NCI-H2081 (cell line): ENCODE measurements at regions not wholly inside any gene's neighbourhood (a gene's known extent, or its start where the extent isn't known, plus 50 kb on each side); places are given as distances from the start of the nearest gene placed in this dataset.
"Not testable (repeated sequence)": the region's sequence is repeated elsewhere in the genome, so short reads cannot be mapped to it uniquely, and the experiment has no call there.

Source experiments
- DNase-seq, 2 experiments: peaks; one replicate each; lab custom pipeline; 2025; lab: John Stamatoyannopoulos, UW

DNA sequence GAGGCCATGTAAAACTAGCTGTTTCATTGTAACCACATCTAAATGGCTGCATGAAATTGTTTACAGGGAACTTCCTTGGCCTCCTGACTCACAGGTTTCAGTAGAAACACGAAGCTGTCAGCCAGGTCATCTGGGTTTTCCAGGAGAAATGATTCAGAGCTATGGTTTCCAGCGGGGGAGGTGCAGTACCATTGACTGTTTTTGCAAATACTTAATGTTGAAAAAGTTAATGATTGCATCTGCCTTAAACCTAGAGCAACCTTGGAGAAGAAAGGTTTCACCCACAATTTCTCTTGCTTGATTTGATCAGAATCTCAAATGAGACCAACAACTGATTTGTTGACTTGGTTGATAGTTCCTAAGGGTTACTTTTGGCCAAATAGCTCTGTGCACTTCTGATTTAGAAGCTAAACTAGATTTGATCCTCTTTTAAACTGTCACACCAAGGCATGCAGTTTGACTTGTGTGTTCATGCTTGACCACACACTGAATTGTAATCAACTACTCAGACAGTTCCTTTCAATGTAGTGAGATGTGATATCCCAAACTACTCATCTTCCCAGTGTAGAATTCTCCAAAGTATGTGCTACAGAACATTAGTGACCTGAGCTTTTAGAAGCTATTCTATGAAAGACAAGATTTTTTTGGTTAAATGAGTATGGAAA, 193.5 kb upstream of the CHST9 start:
- DNase-seq = no peak

DNA sequence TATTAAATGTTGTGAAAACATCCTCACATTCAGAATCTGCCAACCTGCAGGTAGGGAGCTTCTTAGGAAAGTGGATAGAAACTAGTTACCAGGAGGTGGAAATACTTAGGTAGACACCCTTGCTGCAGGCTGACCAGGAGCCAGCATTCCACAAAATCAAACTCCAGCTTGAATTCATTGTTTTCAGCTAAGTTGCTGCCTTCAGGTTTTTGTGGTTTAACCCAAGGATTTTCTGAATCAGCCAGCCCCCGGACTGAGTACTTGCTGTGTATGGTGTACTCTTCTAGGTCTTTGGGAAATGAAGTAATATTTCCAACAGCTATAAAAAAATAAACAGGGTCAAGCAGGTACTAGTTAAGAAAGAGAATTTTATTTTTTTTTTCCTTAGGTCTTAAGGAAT, 192.1 kb upstream of the CHST9 start:
- no peak for DNase-seq

DNA sequence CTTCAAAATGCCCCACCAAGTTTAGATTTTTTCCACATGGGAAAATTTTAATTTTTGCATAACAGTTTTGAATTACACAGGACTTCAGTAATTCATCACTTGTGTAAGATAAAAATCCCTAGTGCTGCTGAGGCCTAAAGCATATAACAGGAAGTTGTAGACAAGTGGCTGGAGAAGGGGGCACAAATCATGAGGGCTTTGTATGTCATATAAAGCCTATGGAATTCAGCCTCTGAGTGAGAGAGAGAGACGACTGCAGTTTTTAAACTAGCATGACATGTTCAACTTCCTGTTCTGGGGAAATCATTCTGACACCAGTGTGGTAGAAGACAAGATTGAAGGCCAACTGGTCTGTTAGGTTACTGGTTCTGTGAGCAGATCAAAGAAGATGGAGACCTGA, 187.3 kb upstream of the CHST9 start:
- no peak for DNase-seq

DNA sequence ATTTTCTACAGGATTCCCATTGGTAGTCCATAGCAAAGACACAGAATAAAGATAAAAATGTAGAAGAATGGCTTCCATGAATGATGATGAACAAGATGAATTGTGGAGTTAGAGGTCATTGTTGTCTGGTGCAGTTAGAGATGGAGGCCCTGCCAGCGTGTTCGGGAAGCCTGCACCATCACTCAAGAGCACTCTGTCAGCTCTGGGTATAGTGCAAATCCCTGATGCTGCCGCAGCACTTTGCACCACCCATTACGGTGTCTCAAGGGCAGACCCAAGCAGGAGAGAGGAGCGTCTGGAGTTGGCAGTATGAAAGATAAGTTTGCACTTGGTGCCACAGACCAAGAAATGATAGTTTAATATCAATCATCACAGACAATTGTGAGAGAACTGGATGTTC, 181.6 kb upstream of the CHST9 start:
- DNase-seq = no peak

DNA sequence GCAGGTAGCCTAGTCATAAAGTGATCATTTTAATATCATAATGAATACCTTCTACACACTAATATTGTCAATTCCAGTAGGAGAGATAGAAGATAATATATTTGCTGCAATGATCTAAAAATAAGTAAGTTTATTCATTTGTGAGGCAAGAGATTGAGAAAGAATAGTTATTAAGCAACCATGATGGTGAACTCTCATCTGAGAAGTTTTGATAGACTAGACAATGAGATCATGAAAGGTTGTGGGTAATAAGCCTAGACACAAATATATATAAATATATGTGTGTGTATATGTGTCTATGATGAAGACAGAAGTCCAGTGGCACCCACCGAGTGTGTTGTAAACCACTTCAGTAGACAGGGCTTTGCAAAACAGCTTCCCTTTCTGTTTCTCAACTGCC, 181.0 kb upstream of the CHST9 start:
- no peak for DNase-seq

DNA sequence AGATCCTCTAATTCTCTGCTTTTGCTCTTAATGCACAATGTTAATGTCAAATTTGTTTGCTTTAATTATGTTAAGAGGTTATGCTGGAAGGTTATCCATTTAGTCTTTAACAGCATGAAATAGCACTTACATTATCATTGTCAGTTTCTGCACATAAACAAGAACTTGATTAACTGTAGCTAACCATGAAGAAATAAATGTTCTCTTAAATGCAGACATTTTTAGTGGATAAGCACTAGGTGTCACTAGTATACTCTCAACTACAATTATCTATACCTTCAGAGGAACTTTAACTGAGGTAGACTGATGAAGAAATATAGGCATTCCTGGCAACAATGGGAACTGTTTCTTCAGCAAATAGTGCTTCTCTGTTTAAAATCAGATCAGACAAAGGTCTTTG, 178.8 kb upstream of the CHST9 start:
- DNase-seq = peak in 1 of 2 experiments; percentile 38

DNA sequence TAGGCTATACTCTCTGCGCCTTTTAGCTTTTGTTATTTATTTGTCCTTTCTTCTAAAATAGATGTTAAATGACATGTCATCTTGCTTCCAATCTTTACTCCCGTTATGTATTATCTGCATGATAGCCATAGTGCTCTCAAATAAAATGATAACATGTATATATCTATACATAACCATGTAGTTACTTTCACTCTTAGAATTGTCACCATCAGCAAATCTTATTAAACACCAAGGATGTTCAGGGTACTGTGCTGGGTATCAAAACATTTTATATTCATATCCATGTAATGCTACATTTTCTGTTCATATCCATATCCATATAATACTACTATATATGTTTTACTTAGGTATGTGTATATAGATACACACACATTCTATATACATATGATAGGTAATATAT, 176.4 kb upstream of the CHST9 start:
- DNase-seq = no peak

DNA sequence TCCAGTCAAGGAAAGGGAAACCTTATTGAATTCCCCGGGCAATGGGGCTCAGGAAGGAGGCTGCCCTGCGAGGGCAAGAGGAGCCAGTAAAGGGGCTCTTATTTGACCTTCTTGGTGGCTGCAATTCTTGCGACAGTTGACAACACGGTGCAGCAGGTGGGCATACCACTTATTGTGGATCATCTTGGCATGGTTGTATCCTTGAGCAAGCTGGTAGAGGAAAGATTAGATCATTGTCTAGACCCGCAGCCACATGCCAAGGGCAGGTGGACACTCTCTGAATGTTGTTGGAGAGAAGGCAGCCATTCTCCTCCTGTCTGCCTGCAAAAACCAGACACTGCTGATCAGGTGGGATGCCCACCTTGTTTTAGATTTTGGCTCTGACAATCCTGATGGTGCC, 170.2 kb upstream of the CHST9 start:
- DNase-seq = no peak

DNA sequence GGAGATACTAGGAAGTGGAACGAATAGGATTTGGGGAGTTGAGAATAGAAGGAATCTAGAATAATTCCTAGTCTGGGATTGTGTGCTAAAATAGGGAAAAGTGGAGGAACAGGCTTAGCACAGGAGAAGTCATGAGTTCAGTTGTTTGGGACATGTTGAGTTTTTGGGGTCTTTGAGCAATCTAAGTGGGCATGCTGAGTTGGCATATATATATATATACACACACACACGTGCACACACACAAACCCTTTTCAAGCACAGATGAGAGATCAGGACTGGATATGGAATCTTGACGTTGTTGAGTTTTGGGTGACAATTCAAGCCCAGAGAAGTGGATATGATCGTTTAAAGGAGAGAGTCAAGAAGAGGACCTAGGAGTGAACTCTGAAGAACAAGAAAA, 168.2 kb upstream of the CHST9 start:
- DNase-seq = no peak

DNA sequence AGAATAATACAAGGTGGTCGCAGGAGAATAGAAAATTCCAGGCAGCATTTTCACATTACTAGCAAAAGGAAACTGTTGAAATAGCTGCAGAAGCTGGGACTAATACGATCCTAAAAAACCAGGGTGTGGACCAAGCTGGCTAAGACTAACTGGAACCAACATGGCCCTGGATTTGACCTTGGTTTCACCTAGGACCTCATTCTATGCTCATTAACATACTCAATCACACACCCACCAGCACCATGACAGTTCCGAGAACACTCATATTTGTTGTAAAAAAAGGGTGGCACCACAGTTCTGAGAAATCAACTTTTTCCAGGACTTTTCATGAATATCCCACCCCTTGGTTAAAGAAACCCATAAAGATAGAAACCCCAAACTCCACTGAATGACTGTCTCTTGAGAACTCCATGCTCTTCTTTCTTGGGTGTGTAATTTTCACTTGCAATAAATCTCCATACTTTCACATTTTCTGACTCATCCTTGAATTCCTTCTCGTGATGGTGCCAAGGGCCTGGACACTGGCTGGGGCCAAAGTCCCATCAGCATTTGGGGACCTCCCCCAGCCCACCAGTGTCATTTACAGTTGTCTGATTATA, 164.3 kb upstream of the CHST9 start:
- no peak for DNase-seq

DNA sequence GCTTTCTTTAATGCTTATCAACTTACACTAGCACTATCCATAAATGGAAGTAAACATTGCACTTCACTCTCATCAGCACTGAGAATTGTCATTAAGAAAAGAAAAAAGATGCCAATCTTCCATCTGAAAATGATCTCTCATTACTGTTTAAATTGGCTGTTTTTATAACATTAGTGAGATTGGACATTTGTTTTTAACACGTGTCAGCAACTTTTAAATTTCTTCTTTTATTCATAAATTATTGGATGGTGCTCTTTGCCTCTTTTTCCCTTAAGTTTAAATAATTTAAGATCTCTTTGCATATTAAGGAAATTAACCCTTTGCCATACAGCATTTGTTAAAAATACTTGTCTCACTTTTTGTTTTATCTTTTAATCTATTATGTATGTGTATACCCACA, 146.5 kb upstream of the CHST9 start:
- DNase-seq = no peak

DNA sequence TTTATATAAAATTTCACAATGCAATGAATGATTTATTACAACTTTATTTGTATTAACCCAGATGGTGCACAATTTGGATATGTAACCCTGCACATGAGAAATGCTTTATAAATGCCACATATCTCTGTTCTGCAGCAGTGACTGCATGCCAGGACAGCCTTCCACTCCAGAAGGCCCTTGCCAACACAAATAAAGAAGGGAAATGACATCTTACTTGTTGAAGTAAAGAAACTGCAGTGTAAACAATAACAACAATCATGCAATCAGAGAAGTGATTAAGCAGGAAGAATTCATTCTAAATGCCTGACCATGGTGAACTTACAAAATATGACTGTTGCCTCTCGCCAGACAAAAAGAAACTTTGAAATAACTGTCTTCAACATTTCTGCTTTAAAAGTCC, 129.9 kb upstream of the CHST9 start:
- DNase-seq = no peak

DNA sequence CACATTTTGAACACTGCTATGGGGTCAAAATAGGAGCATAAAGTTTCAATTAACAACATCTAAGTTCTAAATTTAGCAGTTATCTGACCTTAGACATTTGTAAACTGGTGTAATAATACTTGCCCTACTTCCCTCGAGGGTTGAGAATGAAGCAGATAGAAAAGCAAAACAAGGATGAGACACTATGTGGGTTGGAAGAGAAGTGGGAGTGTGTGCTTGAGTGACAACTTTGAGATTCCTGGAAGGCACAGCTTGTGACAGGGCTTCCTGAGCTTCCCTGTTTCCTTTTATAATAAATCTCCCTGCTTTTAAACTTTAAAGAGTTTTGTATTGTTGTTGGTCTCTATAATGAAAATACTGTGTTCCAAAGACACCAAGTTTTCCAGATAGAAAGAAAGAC, 128.6 kb upstream of the CHST9 start:
- no peak for DNase-seq

DNA sequence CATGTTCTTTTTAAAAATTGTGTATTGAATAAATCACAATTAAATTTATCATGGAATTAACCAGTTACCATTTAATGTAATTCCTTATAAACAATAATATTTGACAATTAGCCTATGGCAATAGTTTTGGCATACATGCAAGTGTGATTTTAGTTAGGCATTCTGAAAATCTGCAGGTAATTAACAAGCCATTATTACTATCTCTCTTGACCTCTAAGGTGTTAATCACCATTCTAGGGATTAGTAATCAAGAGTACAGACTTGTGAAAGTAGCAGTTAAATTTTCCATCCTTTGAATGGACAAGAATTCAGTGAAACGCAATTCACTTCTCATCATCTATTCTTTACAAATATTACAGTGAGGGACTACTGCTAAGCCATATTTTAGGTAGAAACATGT, 127.7 kb upstream of the CHST9 start:
- DNase-seq = no peak

DNA sequence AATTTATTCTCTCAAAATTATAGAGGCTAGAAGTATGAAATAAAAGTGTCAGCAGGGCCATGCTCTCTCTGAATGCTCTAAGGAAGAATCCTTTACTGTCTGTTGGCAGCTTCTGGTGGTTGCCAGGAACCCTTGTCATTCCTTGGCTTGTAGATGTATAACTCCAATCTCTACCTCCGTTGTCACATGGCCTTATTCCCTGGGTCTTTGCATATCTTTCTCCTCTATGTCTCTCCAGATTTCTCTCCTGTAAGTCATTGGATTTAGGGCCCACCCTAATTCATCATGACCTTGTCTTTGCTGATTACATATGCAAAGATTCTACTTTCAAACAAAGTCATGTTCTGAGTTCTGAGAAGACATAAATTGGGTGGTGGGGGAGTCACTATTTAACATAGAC, 127.0 kb upstream of the CHST9 start:
- no peak for DNase-seq

DNA sequence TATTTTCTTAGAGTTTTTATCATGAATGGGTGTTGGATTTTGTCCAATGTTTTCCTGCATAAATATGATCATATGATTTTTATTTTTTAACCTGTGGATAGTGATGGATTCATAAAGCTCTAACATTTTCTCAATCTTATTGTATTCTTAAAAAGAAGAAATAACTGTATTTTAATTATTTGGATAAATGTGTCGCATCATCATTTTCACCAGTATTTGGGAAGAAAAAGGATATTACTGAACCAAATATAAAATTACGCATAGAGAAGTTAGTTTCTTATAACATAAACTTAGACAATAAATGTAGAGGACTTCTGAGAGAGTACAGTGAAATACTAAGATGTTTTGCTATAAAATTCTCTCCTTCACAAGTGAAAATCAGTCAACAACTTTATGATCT, 126.0 kb upstream of the CHST9 start:
- no peak for DNase-seq

DNA sequence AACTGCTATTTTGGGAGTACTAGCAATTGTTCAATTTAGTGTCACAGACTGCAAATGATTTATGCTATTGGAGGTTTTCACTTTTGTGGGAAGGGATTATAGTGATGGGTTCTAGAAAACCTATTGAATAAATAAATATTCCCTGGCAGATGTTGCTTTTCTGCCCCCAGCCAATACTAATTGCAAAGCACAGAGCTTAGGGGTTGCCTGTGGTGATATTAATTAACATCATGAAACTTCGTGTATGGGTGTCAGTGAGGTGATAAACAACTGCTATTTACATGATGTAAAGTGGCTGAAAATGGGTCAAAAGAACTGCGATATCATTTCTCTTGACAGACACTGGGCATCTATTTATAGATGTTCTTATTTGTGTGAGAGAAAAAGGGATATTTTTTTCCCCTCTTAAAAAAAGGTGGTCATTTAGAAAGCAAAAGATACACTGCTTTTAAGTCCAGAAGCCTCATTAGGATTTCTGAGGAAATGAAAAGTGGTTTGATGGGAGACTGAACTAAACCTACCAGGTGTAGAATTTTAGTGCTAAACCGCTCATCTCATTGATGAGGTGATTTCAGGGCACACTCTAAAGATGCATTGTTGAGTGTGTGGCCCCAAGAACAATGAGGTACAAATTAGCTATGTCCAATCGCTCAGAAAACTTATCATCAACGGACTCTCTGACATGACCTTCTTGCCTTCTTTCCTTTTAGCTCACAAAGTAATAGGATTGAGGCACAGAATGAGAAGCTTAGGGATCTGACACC, 116.7 kb upstream of the CHST9 start:
- DNase-seq = no peak

DNA sequence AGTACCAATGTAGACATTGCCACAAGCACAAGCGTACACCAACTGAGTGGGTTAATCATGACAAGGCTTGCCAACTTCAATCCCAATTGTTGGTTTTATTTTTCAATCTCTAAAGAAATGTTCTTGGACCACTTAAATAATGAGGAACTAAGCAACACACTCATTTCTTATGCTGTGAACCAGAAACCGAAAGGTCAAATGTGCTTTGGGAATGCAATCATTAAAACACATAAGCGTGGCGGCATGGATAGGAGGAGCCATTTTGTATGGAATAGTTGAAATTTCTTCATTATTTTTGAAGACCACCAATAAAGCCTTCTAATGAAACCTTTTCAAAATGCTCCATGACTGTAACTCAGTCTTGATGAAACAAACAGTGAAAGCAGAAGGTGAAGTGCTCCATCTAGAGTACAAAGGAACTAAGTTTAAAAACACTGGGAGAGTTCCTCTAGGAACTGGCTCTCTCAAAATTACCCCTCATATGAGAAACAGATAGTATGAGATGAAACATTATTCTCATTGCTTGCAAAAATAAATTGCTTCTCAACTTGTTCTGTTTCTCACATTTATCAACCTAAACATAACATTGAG, 113.2 kb upstream of the CHST9 start:
- peak in 1 of 2 experiments; percentile 16 for DNase-seq

DNA sequence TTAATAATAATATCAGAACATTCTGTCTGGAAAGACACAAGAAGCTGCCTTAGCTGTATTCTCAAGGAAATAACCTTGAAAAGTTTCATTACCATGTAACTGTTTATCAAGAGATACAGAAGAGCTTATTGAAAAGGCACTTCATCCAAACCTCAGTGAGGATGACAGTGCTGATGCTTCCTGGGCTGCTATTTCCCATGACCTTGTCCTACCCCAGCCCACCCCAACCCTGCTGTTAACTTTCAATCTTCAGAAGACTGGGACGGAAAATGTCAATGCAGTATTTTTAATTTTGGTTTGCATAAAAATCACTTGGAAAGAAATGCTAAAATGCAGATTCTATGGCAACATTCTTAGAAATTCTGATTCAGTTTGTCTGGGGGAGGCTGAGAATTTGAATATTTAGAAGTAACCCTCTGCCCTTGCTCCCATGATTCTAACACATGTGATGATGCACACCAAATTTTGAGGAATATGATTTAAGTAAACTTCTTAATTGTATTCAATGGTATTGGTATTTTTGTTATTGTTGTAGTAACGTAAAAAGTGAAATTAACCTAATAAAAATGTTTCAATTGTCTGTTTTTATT, 101.0 kb upstream of the CHST9 start:
- DNase-seq = not testable (repeated sequence)

DNA sequence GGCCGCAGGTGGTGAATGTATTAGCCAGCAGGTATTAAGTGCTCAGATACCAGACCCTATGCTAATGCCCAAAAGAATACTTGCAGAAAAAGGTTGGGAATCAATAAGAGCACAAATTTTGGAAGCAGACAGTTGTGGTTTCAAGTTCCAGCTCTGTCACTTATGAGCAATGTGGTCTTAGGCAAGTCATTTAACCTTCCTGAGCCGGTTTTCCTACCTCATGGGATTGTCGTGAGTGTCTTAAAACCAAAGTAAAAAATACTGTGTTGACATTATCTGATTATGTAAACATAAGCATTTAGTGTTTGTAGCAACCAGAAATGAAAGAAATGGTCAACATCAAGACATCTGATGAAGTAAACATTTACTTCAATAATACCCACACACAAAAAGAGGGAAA, 93.0 kb upstream of the CHST9 start:
- DNase-seq = no peak

DNA sequence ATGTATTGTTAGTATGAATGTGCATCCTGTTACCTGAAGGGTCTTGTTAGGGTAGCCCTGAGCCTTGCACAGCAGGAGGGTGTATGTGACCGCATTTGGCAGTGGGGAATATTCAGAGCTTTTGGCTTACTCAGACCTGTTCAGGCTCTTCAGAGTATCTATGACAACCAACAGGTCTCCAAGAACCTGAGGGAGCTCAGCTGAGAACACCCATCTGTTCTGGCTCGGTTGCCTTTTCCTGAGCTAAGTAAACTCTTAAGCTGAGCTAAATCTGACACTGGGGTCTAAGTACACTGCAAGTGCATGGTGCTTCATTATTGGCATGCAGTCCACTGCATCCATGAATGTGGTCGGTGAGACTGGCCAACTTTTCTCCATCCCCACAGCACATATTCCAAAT, 92.4 kb upstream of the CHST9 start:
- no peak for DNase-seq

DNA sequence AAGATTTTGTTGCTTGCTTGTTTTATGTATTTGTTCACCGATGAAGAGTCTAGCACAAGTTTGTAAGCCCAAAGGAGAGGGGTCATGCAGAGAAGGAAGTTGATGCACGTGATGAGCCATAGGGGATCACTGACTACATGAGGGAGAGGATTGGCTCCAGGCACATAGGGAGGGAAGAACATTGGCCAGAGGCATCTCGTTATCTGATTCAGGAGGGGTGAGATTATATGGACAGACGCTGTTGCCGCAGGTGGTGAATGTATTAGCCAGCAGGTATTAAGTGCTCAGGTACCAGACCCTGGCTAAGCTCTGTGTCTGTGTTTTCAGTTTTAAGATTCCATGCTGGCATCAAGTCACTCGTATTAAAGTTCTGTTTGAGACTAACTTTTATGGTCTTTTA, 91.8 kb upstream of the CHST9 start:
- no peak for DNase-seq

DNA sequence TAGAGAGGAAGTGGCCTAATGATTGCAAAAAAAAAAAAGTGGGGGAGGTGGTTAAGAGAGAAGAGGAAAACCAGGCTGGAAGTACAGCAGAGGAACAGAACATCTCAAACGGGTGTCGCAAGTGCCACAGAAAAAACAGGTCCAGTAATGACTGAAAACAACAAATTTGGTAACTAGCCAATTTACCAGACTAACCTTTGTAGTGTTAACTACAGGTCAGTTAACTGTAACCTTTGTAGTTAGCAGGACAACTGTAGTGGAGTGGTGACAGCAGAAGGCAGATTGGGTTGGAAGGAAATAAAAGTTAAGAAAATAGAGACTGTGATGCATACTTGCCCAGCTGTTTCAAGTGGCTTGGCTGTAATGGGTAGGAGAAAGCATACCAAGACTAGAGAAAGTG, 91.4 kb upstream of the CHST9 start:
- no peak for DNase-seq
